CD4-positive, alpha-beta T cell (primary cell): ENCODE measurements at regions not wholly inside any gene's neighbourhood (a gene's known extent, or its start where the extent isn't known, plus 50 kb on each side); places are given as distances from the start of the nearest gene placed in this dataset.

Experiments
- ATAC-seq: fragments of 200-7000 bp; cut with Tn5 transposase; one replicate; pipeline ENCODE4 v1.10.0; 2022; ENCODE audit warnings: mild to moderate bottlenecking; ENCODE audit not compliant: poor library complexity
- CTCF ChIA-PET: fragments of 350-600 bp; sonication (Branson Sonifier 250); formaldehyde crosslinking; loops from one replicate; lab custom pipeline; 2021; ENCODE audit warnings: antibody characterized with exemption, inconsistent platforms; lab: Charles Lee
- POLR2A ChIA-PET: fragments of 350-600 bp; sonication (Branson Sonifier 250); formaldehyde crosslinking; loops from one replicate; lab custom pipeline; 2021; ENCODE audit warnings: antibody characterized with exemption, inconsistent platforms; lab: Charles Lee
- DNase-seq, 14 experiments: peaks; one replicate each; pipeline ENCODE4 v3.0.0-alpha.2; 2013 to 2020; ENCODE audit warnings: mixed read lengths in 2 of 14
- H3K27ac ChIP-seq, 2 donors: one replicate each; pipeline versions ENCODE4 v1.5.1 to v1.7.0; 2013; ENCODE audit warnings: low read length in 2 of 2, low read depth in 1 of 2, mild to moderate bottlenecking in 1 of 2
- H3K27me3 ChIP-seq, 2 experiments: 1 replicate in 1 of 2; 2 replicates in 1 of 2; pipeline versions ENCODE4 v1.6.1 to v1.7.0; 2013; ENCODE audit warnings: low read length in 2 of 2, control low read depth in 1 of 2, mild to moderate bottlenecking in 1 of 2, moderate library complexity in 1 of 2; ENCODE audit not compliant: insufficient read depth in 2 of 2, control insufficient read depth in 1 of 2
- H3K36me3 ChIP-seq: one replicate; pipeline ENCODE4 v1.6.1; 2013; ENCODE audit warnings: low read length, control low read depth; ENCODE audit not compliant: insufficient read depth
- H3K4me1 ChIP-seq: one replicate; pipeline ENCODE4 v1.6.1; 2013; ENCODE audit warnings: low read length, control low read depth; ENCODE audit not compliant: insufficient read depth
- H3K4me3 ChIP-seq: one replicate; pipeline ENCODE4 v1.5.1; 2013; ENCODE audit warnings: mild to moderate bottlenecking, low read length, moderate library complexity
- H3K9me3 ChIP-seq, 2 experiments: 1 replicate in 1 of 2; 2 replicates in 1 of 2; pipeline versions ENCODE4 v1.6.1 to v1.7.0; 2013; ENCODE audit warnings: low read length in 2 of 2, mild to moderate bottlenecking in 2 of 2, control low read depth in 1 of 2, moderate library complexity in 1 of 2; ENCODE audit not compliant: control insufficient read depth in 1 of 2, insufficient read depth in 1 of 2
- H3K27ac Mint-ChIP-seq: one replicate; pipeline ENCODE4 v1.8.0; 2020; ENCODE audit warnings: mixed read lengths
- H3K27me3 Mint-ChIP-seq: one replicate; pipeline ENCODE4 v1.8.0; 2021; ENCODE audit warnings: mixed read lengths
- H3K36me3 Mint-ChIP-seq: one replicate; pipeline ENCODE4 v1.8.0; 2021; ENCODE audit warnings: low read depth, mixed read lengths
- H3K4me1 Mint-ChIP-seq: one replicate; pipeline ENCODE4 v1.8.0; 2021; ENCODE audit warnings: low read depth, mixed read lengths
- H3K4me3 Mint-ChIP-seq: one replicate; pipeline ENCODE4 v1.8.0; 2020; ENCODE audit warnings: mild to moderate bottlenecking, mixed read lengths
- H3K9me3 Mint-ChIP-seq: one replicate; pipeline ENCODE4 v1.8.0; 2020; ENCODE audit warnings: mixed read lengths
- CTCF ChIP-seq: fragments of 200-600 bp; IDR thresholded peaks from one replicate; pipeline ENCODE4 v1.8.0; 2022; ENCODE audit warnings: antibody characterized with exemption, mild to moderate bottlenecking
- intact Hi-C, 2 experiments: fragments of 100-400 bp; cut with DNase I in 1 of 2; cut with micrococcal nuclease in 1 of 2; formaldehyde crosslinking; loops; one replicate each; pipeline versions ENCODE4 v1.15.1 to v1.9.0; 2023 to 2025; cut with DNase I, micrococcal nuclease

DNA sequence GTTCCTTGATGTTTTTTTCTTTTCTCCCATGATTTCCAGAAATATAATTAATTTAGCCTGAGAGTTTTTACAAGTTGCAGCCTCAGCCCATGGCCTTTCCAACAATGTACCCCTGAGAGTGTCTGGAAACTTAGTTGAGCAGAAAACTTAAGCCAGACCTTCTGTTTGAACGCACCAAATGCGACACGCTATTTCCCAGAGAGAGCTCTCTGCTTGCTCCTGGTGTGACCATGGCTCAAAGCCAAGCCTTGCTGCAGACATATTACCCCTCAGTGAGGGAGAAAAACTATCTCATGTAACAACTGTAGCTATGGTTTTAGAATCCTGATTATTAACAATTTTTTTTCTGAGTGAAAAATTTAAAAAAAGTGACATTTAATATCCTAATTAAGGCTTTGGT lies 1204.5 kb upstream of the SLC10A2 start:
- TF ChIP-seq CTCF = no peak
- no peaks in the 10 kb centered on the region for H3K27me3 ChIP-seq
- no peaks in the 10 kb centered on the region for H3K4me1 ChIP-seq
- CTCF ChIA-PET = no interaction called here
- ATAC-seq (no peak), DNase-seq (no peak)
- no peaks in the 10 kb centered on the region for H3K36me3 ChIP-seq
- Mint-ChIP-seq H3K9me3 (peaks cover 6% of the 10 kb centered on the region), H3K4me1 (no peaks in the 10 kb centered on the region), H3K36me3 (no peaks in the 10 kb centered on the region), H3K27ac (no peak overlapping the region), H3K27me3 (no peaks in the 10 kb centered on the region), H3K4me3 (no peak overlapping the region)
- intact Hi-C loops = no loop called here
- no peak overlapping the region for H3K4me3 ChIP-seq
- POLR2A ChIA-PET = no interaction called here
- H3K27ac ChIP-seq = no peak overlapping the region
- H3K9me3 ChIP-seq = peaks cover 0 to 3% of the 10 kb centered on the region in 2 experiments

DNA sequence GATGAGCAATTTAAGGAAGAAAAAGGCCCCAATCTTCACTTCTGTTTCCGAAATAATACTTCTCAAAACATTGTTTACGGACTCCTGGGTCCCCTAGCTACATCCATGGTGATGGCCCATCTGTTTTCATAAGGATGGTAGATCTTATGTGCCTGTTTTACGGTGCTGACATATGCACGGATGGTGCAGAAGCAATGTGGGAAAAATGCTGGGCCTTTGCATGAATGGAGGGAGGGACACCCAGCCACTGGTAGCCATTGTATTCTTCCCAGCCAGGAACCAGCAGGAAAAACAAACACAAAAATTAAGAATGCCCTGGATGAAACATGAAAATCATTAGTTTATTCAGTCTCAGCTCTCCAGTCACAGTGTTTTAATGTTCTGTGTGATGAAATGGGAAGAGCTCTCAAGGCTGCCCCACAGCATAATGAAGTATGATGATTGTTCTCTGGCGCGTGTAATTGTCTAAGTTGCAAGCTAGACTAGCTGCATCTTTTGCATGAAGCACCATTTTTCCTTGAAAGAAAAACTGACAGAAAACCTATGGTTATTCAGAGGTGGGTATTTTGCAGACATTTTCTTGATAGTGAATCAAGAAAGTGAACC lies 1201.1 kb upstream of the SLC10A2 start:
- ATAC-seq (no peak), DNase-seq (no peak)
- Mint-ChIP-seq H3K27ac (no peak overlapping the region), H3K4me3 (no peak overlapping the region), H3K27me3 (no peaks in the 10 kb centered on the region), H3K4me1 (no peaks in the 10 kb centered on the region), H3K36me3 (no peaks in the 10 kb centered on the region), H3K9me3 (peaks cover 2% of the 10 kb centered on the region)
- ChIA-PET CTCF (no interaction called here), POLR2A (no interaction called here)
- Histone ChIP-seq H3K9me3 (no peaks in the 10 kb centered on the region), H3K27ac (no peak overlapping the region), H3K4me3 (no peak overlapping the region), H3K36me3 (no peaks in the 10 kb centered on the region), H3K27me3 (no peaks in the 10 kb centered on the region), H3K4me1 (no peaks in the 10 kb centered on the region)
- no peak for TF ChIP-seq CTCF
- intact Hi-C loops = no loop called here

- Mint-ChIP-seq H3K4me3 (no peak overlapping the region), H3K27me3 (no peaks in the 10 kb centered on the region), H3K4me1 (no peaks in the 10 kb centered on the region), H3K27ac (no peak overlapping the region), H3K36me3 (no peaks in the 10 kb centered on the region), H3K9me3 (peaks cover 6% of the 10 kb centered on the region)
- Histone ChIP-seq H3K4me1 (no peaks in the 10 kb centered on the region), H3K27ac (no peak overlapping the region), H3K36me3 (no peaks in the 10 kb centered on the region), H3K27me3 (no peaks in the 10 kb centered on the region), H3K9me3 (no peaks in the 10 kb centered on the region), H3K4me3 (no peak overlapping the region)
- intact Hi-C loops = no loop called here
- ChIA-PET CTCF (no interaction called here), POLR2A (no interaction called here)
- no peak for DNase-seq
- no peak for TF ChIP-seq CTCF
- ATAC-seq = no peak
Observed at GRCh38 chr13:104256701-104257100, 1190.5 kb upstream of the SLC10A2 start.
